ENCODE measurements at regions not wholly inside any gene's neighbourhood (a gene's known extent, or its start where the extent isn't known, plus 50 kb on each side); places are given as distances from the start of the nearest gene placed in this dataset.

GRCh38 chr22:22038178-22038880 is 55.7 kb upstream of the TOP3B start:
- no peak overlapping the region for H3K18ac ChIP-seq (ENCODE audit: extremely low read depth, low read length)
- H2BK20ac ChIP-seq (ENCODE audit: low read length), result no peak overlapping the region
- H3K4me1 ChIP-seq (replicated peaks in 1 of 4; ENCODE audit: control insufficient read depth in 3 of 4, insufficient read depth in 4 of 4, low read length in 3 of 4), result no peaks in the 10 kb centered on the region
- H2AFZ ChIP-seq (ENCODE audit: low read length), result no peak overlapping the region
- no peaks in the 10 kb centered on the region for H4K20me1 ChIP-seq (replicated peaks in 1 of 2; ENCODE audit: control insufficient read depth in 1 of 2, insufficient read depth in 2 of 2, low read length in 2 of 2)
- H4K5ac ChIP-seq (ENCODE audit: insufficient read length, low read depth, low read length), result no peak overlapping the region
- H3K56ac ChIP-seq (replicated peaks; ENCODE audit: insufficient read length, low read depth, low read length), result no peak overlapping the region
- H3K4ac ChIP-seq (replicated peaks; ENCODE audit: insufficient read length, low read depth, low read length), result no peak overlapping the region
- POLR2A ChIA-PET (ENCODE audit: partially characterized antibody), result no interaction called here
- FAIRE-seq, result no peak
- no peak overlapping the region for H3K23ac ChIP-seq (ENCODE audit: insufficient read length)
- no peak overlapping the region for H3K14ac ChIP-seq (ENCODE audit: insufficient read length)
- H2BK15ac ChIP-seq (ENCODE audit: low read length), result no peak overlapping the region
- H3K79me1 ChIP-seq (ENCODE audit: low read depth, low read length), result no peaks in the 10 kb centered on the region
- no peak overlapping the region for H3K27ac ChIP-seq (ENCODE audit: low read depth, low read length)
- H3K23me2 ChIP-seq (ENCODE audit: low read depth, low read length), result no peaks in the 10 kb centered on the region
- DNase-seq (ENCODE audit: low read depth in 1 of 2, low spot score in 2 of 2), result peak in 1 of 2 experiments; percentile 30
- H4K8ac ChIP-seq (ENCODE audit: extremely low read depth, insufficient read depth, low read length), result no peak overlapping the region
- no peak overlapping the region for H4K91ac ChIP-seq (replicated peaks; ENCODE audit: insufficient read length, low read length)
- WGBS, 2 experiments (ENCODE audit: extremely low coverage in 1 of 2, insufficient coverage in 1 of 2, insufficient read length in 1 of 2, insufficient replicate concordance in 2 of 2, low coverage in 1 of 2, low lambda C conversion rate in 2 of 2, missing lambda C conversion rate in 1 of 2), result no CpG with 5 or more reads among the region's 1 CpG
- no peak overlapping the region for H2BK120ac ChIP-seq (replicated peaks; ENCODE audit: low read depth, low read length)
- H3K27me3 ChIP-seq (replicated peaks in 1 of 4; ENCODE audit: control insufficient read depth in 3 of 4, extremely low read depth in 1 of 4, insufficient read depth in 3 of 4, low read length in 3 of 4), result peaks cover 74 to 98% (median 89%) of the 10 kb centered on the region in 4 experiments
- no peak overlapping the region for H2BK12ac ChIP-seq (ENCODE audit: low read depth, low read length)
- no peaks in the 10 kb centered on the region for H3K79me2 ChIP-seq (ENCODE audit: control insufficient read depth in 1 of 2, insufficient read depth in 2 of 2, low read length in 2 of 2)
- H3K4me3 ChIP-seq (ENCODE audit: extremely low read depth in 1 of 4, insufficient read depth in 2 of 4, low read depth in 3 of 4, low read length in 4 of 4), result no peak overlapping the region
- H3K9me3 ChIP-seq (ENCODE audit: insufficient read depth in 2 of 2, low read depth in 1 of 2, low read length in 1 of 2), result no peaks in the 10 kb centered on the region
- H2BK5ac ChIP-seq (ENCODE audit: low read depth, low read length), result no peak overlapping the region
- CTCF ChIA-PET (ENCODE audit: partially characterized antibody), result interaction anchor here (0.6 to 1.2 kb wide), 2 partner anchors 8 to 22 kb away, joined by 3 to 7 read pairs; no protein-coding TSS in a partner anchor
- no peak overlapping the region for H3K4me2 ChIP-seq (ENCODE audit: insufficient read depth in 1 of 2, low read depth in 2 of 2, low read length in 2 of 2)
- no peak overlapping the region for H2AK5ac ChIP-seq (ENCODE audit: low read depth, low read length)
- H3K36me3 ChIP-seq (ENCODE audit: control insufficient read depth in 2 of 4, insufficient read depth in 4 of 4, low read length in 3 of 4), result no peaks in the 10 kb centered on the region
- no peak overlapping the region for H3K9ac ChIP-seq (replicated peaks in 1 of 4; ENCODE audit: extremely low read depth in 1 of 4, low read depth in 3 of 4, low read length in 3 of 4)
- TF ChIP-seq HDAC6 (IDR thresholded peaks at IDR 0.05; ENCODE audit: low read depth, low read length) (no peak), TCF12 (IDR thresholded peaks at IDR 0.05; ENCODE audit: low read depth, low read length) (no peak), GABPA (IDR thresholded peaks at IDR 0.05; ENCODE audit: borderline replicate concordance, insufficient read depth, low read length) (no peak), KDM4A (IDR thresholded peaks at IDR 0.05; ENCODE audit: low read depth, low read length, severe bottlenecking) (no peak)
